ENCODE measurements at regions not wholly inside any gene's neighbourhood (a gene's known extent, or its start where the extent isn't known, plus 50 kb on each side); places are given as distances from the start of the nearest gene placed in this dataset.

- TF ChIP-seq CTCF (conservative IDR thresholded peaks at IDR 0.05; ENCODE audit: low read length) (no peak), EZH2phosphoT487 (IDR thresholded peaks at IDR 0.05; ENCODE audit: borderline replicate concordance, low read depth, low read length) (no peak)
These were observed 137.5 kb upstream of the DAP start for GRCh38 chr5:10898514-10898913.
